Embryonic facial prominence (tissue), 1 donor: ENCODE measurements at regions not wholly inside any gene's neighbourhood (a gene's known extent, or its start where the extent isn't known, plus 50 kb on each side); places are given as distances from the start of the nearest gene placed in this dataset.
"Not testable (repeated sequence)": the region's sequence is repeated elsewhere in the genome, so short reads cannot be mapped to it uniquely, and the experiment has no call there.

Experiments used
- DNase-seq: peaks from one replicate; pipeline ENCODE4 v3.0.0-alpha.2; 2016; ENCODE audit errors: extremely low spot score

DNA sequence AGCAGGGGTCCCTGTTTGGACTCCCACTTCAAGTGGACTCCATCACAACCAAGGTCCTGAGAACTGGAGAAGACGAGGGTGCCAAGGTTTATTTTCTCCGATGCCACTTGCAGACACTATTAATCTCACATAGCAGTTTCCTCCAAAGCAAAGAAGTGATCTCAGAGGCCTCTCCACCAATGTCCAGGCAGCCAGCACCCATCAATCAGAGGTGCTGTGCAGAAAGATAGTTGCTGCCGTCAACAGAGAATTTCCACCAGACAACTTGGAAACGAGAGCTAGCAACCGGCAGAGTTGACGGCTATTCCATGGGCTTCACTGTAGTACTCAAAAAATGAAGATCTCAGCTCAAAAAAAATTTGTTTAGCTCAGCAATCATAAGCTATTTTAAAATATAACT lies 438.6 kb upstream of the PFKP start:
- DNase-seq, result no peak

DNA sequence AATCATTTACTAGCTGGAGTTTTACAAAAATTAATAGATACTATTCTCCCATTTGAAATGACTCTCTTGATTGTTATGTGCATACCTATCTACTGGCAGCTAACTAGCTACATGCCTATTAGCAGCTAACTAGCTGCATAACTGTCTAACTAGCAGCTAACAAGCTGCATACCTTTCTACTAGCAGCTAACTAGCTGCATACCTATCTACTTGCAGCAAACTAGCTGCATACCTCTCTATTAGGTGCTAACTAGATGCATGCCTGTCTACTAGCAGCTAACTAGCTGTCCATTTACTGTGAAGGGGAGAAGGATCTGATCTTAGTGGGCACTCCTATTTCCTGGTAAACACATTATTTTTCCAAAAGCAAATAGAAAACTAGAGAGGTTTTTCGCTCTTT lies 439.4 kb upstream of the PFKP start:
- DNase-seq, result no peak

DNA sequence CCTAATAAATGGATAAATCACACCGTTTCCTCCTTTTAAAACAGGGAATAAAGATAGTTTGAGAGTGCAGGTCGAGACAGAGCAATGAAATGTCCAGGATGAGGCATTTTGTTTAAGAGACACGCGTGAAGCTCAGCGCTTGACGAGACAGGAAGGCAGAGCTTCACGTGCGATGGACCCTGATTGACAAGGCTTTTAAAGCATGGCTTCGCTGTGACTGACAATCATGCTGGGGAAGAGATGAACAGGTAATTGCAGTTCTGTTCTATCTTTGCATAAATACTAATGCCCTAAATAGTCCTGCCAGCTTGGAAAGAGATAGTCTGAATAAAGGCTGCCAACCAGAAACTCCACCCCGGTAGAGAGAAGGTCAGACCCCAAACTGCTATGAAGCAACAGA lies 442.3 kb upstream of the PFKP start:
- DNase-seq, result no peak

DNA sequence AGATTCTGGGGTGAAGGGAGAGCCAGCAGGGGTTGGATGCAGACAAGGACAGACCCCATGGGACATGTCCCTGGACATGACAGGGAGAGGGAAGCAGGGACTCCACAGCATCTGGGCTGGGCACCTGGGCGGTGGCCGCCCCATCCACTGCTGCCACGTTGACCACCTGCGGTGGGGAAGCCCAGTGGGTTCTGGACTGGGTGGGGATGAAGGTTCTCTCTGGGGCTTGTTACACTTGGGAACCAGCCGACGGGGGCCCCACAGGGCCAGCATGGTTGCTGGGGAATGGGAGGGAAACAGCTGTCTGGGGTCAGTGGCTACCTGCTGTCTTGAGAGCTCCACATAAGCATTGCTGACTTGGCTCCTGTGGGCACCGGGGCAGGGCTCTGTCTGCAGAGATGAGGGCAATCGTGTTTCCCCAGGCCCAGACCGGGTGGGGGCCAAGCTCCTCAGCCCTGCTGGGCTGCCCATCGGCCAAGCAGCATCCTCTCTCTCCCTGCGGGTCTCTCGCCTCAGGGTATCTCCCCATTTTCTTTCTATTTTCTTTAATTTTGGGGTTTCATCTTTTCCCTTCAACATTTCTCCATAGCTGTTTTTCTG lies 443.6 kb upstream of the PFKP start:
- no peak for DNase-seq

DNA sequence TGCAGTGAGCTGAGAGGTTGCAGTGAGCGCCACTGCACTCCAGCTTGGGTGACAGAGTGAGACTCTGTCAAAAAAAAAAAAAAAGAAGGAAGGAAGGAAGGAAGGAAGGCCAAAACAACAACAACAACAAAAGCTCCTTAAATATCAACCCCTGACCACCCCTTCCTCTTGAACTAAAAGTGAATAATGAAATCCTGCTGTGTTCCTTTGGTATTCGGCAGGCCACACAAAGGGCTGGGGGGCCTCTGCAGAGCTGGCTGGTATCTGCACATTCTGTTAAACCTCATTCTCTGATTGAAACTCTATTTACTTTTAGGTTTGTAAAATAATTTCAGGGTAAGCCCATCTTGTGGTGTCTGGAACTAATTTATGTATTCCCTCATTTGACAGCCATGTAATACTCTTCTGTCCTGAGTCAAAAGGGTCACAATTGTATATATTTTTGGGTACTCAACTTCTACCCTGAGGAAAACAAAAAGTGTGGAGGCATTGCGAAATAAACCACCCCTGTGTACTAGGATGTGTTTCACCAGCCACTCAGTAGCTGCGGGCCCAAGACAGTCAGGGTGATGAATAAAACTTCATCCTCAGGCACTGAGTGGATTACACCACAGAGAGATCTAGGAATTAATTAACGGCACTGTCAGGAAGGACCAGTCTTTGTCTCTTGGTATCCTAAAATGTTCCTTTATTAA lies 446.4 kb upstream of the PFKP start:
- no peak for DNase-seq

DNA sequence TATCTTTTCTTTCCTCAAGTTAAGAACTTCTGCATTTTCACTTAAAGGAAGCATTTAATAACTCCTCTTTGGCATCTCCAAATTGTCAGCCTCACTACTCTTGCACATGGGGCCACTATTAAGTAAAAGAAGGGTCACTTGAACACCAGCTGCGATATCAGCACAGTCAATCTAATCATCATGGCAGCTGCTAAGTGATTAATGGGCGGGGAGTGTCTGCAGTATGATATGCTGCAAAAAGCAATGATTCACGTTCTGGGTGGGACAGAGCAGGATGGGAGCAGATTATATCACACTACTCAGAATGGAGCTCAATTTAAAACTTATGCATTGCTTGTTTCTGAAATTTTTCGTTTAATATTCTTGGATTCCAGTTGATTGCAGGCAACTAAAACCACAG lies 447.4 kb upstream of the PFKP start:
- DNase-seq, result no peak

DNA sequence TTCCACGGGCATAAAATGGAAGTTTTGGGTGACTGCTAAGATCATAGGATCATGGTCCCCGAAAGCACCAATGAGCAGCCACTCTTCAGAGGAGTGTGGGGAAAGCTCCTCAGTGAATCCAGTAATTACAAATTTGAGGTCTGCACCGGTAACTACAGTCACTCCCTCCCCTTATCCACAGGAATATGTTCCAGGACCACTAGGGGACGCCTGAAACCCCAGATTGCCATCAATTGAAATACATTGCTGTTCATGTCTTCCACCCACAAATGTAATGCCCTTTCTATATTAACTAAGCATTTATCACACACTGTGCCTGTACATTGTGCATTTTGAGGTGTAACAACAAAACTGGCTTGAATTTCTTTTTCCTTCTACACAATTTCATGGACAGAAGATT lies 447.9 kb upstream of the PFKP start:
- DNase-seq, result no peak

DNA sequence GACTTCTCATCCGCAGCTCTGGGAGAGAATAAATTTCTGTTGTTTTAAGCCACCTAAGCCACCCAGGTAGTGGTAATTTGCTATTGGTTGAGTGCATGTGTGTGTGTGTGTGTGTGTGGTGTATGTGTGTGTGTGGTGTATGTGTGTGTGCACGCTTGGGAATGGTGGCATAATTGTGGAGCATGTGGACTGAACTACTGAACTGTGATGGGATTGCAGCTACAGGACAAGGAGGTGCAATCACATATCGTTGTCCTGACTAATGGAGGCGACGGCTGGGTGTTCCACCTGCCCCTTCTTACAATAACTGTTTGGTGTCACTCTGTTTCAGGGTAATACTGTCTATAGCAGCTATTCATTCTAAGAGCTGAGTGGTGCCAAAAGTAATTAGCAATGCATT lies 448.7 kb upstream of the PFKP start:
- DNase-seq, result no peak

DNA sequence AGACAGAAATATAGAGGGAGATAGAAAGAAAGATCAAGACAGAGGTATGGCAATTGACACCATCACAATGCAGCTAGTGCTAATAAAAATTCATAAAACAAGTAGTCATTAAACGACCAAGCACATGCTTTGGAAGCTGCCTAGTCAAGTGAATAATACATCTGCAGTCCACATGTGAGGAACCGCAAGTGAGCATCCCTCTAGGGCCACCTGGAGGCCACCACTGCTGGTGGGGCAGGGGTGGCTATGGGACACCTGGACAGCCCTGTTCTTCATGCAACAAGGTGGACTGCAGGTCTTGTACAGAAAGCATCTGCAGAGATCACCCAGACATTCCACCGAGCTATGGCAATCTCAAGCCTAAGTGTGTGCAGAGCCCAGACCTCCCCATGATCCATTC lies 451.1 kb upstream of the PFKP start:
- no peak for DNase-seq

DNA sequence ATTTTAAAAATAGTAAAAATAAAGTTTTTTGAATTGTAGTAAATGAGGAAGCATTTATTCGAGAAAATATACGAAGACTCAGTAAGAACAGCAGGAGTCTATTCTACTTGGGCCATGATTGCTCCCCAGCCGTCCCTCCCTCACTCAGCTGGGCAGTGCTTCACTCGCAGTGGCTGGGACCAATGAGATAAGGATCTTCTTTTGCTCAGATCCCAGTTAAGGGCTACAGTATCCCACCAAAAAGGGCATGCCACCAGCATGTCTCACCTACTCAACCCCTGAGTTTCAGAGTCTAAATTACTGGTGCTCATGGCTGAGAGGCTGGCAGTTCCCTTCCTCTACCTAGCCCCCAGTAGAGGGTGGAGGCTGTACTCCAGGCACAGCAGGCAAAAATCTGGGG lies 455.7 kb upstream of the PFKP start:
- no peak for DNase-seq

DNA sequence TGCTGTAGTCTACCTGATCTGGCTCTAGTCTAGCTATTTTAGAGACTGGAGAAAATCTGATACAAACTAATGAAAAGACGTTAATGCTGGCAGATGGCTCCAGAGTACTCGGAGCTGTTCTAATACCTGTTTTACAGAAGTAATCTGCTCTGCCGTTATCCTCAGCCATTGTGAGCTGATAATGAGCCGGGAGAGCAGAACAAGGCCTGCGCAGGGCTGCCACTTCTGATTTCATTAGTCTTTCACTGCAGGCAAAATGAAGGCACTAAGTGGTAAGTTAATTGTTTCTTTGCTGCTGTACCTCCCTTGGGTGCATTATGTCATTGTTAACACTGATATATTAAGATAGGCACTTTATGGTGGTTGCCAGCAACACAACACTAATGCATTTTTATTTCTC lies 456.4 kb upstream of the PFKP start:
- no peak for DNase-seq

DNA sequence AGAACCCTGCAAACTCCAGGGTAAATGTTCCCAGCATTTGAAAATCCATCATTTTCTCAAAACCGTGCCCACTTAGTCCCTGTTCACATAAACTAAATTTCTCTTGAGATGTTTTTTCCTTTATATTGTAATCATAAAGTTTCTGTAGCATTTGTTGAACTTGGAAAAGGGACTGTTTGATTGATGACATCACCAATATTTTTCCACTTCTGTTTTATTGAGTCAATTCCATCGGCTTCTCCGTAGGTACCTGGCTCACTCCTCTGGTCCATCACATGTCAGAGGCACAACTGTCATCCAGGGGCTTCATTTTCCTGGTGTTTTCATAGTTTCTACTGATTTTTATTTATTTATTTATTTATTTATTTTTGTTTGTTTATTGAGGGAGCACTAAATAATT lies 462.5 kb upstream of the PFKP start:
- no peak for DNase-seq

DNA sequence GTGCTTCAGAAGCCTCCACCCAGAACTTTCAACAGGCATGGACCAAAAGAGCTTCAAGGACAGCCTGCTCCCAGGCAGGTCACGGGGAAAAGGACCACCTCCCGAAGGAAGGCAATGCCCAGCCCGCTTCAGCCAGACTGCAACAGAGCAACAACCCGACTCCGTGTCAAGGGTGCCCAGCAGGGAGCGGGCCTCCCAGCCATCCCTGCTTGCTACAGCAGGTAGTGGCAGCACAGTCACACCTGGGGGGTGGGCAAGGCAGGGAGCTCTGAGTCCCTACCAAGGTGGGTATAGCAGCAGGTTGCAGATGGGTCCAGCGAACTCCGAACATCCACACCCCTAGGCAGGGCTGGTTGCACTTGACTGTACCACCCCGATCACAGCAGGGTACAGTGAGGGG lies 467.8 kb upstream of the PFKP start:
- DNase-seq, result no peak

DNA sequence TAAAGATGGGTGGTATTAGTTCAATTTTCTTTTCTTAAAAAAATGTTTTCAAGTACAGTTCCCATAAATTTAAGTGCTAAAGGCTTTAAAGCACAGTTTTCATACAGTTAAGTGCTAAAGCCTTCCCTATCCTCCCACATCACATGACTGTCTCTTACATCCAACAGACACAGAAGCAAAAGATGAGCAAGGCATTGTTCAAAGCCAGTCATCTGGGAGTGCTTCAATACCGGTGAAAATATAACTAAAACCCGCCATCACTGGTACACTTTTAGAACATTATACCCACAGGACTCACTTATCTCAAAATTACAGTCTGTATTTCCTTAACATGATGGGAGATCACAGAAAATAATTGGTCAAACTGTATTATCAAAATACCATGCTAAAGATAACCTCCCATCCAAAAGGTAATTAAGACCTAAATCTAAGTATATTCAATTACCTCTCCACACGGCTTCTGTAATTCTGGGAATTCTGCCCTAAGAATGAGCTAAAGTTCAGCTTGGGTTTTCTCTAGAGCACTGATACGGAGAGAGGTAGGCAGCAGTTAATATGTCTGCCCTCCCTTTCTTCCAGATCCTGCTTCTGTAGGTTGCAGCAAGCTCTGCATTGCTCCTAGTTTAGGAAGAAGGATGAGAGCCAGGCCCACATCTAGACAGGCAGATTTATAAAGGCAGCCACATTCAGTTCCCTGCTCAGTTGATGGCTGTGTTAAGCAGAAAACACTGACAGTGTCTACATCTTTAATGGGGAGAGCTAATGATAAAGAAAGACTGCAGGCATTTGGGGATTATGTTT lies 474.8 kb upstream of the PFKP start:
- DNase-seq, result no peak

DNA sequence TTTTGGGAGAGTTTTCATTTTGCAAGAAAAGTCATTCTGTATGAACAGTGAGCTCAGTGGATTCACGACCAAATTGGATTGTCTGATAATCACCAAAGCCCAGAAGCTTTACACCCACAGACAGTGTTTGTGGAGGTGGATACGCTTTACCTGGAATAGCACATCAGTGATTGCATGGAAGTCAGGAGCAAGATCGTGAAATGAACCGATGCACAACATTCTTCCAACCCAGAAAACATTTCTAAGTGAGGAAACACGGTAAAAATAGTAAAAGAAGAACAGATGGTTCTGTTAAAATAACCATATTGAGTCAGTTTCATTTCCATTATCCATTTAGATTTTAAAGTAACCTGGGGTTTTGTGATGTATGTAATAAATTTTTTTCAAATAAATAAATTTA lies 478.2 kb upstream of the PFKP start:
- DNase-seq, result no peak

DNA sequence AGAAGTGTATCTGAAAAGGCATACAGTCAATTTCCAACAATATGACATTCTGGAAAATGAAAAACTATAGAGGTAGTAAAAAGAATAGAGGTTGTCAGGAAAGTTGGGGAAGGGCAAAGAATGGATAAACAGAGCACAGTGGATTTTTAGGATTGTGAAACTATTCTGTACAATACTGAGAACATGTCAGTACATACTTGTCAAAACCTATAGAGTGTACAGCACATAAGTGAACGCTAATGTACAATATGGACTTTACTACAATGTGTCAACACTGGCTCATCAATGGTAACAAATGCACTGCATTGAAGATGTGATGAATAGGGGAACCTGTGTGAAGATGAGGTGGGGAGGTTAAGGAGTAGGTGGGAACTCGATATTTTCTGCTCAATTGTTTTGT lies 483.0 kb upstream of the PFKP start:
- DNase-seq, result no peak

DNA sequence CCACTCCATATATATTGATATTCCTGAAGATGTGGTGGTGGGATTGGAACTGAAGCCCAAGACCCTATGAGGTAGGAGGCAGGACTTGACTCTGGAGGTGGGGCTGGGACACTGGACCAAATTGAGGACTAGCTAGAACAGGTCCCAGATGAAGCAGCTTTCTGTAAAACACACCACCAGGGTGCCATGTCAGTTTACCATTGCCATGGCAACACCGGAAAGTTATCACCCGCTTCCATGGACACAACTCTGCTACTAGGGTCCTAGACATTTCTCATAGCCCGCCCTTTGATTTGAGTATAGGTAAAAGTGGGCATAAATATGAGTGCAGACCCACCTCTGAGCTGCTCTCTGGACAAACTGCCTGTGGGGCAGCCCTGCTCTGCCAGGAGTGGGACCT lies 490.5 kb upstream of the PFKP start:
- DNase-seq, result no peak

DNA sequence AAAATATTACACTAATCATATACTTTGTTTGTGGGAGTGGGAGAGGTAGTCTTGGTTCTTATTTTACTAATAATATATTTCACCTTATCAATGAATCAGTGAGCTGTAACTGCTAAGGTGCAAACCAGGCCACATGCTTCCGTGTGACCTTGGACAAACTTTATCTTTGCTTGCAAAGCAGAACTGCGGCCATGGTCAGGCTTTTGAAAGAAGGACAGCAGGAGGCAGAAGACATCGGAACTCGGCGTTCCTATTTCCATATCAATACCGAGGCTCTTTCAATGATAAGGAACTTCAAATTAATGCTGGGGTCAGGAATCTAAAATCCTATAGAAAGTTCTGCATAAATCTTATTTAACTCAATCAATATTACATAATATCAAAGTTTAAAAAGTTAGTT lies 491.9 kb upstream of the PFKP start:
- DNase-seq, result no peak

DNA sequence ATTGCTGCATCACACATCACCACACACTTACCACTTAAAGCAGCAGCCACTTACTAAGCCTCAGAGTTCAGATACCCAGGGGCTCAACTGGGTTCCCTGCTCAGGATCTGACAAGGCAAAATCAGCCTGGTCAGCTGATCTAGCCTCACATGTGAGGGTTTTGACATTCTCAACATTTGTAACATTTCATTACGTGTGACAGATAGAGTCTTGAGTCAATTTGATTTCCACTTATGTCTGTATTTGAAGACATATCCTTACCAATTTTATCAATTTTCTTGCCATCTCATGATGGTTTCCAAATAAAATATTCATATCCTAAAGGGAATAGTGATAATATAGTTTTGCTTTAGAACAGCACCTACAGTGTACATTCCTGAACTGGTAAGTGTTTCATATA lies 494.7 kb upstream of the PFKP start:
- DNase-seq, result no peak

DNA sequence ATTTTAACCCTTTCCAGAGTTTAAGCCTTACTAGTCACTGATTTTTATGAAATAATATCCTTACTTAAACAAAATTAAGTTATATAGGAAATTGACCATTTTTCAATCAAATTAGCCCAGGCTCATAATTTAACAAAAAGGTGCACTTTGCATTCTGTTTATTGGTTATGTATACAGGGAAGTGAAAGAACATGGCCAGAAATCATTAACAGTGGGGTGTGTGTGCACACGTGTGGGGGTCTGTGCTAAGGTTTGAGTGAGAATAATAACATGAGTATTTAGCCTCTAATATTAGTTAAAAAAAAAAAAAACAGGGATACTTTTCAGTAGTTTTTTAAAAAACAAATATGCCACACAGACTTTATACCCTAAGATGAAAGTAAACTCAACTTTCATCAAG lies 510.5 kb upstream of the PFKP start:
- DNase-seq, result no peak

DNA sequence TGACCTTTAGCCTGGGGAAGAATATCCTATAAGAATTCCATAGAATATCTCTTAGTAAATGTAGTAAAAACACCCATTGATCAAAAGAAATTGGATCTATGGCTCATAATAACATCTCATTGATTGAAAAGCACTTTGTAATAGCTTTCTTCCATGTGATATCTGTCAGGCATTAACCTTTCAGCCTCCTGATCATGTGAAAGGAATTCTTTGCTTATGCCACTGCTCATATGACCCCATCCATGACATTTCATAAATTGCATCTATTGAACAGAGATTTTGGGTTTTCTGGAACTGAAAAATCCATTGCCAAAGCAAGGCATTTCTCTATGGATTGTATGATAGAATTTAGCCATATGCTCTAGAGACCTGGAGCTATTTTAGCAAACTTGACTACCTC lies 519.3 kb upstream of the PFKP start:
- DNase-seq, result no peak

DNA sequence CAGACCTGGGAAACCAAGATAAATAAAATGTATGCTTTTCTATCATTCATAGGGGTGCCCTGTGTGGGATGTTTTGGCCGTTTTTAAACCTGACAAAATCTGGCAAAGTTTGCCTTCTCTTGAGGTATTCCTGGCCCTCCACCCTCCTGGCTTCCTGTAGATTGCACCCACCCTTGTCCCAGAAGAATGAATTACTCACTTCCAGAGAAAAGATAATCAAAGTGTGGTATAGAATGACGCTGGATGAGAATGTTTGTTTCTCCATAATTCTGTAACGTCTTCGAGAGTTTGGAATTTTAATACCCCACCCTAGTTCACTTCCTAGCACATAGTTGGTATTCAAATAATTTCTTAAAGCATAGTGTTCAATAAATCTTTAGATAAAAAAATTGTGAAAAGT lies 519.7 kb upstream of the PFKP start:
- DNase-seq, result no peak

DNA sequence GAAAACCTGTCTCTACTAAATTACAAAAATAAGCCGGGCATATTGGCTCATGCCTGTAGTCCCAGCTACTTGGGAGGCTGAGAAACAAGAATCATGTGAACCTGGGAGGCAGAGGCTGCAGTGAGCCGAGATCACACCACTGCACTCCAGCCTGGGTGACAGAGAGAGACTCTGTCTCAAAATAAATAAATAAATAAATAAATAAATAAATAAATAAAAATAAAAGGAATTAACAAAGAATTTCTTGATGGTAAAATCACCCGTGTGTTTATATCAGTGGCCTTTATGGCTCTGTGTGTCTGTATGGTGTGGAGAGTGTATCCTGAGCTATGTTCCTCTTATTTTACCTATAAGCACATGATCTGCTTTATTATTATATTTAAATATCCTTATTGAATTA lies 520.5 kb upstream of the PFKP start:
- not testable (repeated sequence) for DNase-seq
